OCI-LY3 (cell line): ENCODE measurements at regions not wholly inside any gene's neighbourhood (a gene's known extent, or its start where the extent isn't known, plus 50 kb on each side); places are given as distances from the start of the nearest gene placed in this dataset.

ENCODE experiments used
- CTCF ChIP-seq: fragments of 200-600, 300-600 bp; sonication (generic); IDR thresholded peaks from 2 replicates; pipeline ENCODE4 v1.5.1; 2014; ENCODE audit warnings: antibody characterized with exemption, low read length, low read depth
- EZH2phosphoT487 ChIP-seq: fragments of 200-600 bp; shearing (Covaris generic); IDR thresholded peaks from 2 replicates; pipeline ENCODE4 v1.6.1; 2018; ENCODE audit warnings: antibody characterized with exemption, mixed run types, low read depth

GRCh38 chr1:82549841-82550240, 749.1 kb downstream of the ADGRL2 start:
- TF ChIP-seq CTCF, result no peak
- no peak for TF ChIP-seq EZH2phosphoT487
